Panc1 (cell line): ENCODE measurements at regions not wholly inside any gene's neighbourhood (a gene's known extent, or its start where the extent isn't known, plus 50 kb on each side); places are given as distances from the start of the nearest gene placed in this dataset.

Experiments
- ATAC-seq: fragments of 200-7000 bp; cut with Tn5 transposase; 2 replicates; pipeline ENCODE4 v1.9.1; 2020; ENCODE audit warnings: mild to moderate bottlenecking, moderate library complexity
- BruUV-seq: library from RNA; stranded (reverse); fragments of 400-500 nt; replicated peaks from 2 replicates; lab custom pipeline; 2021; lab: Mats Ljungman, UMichigan
- CTCF ChIA-PET: fragments of 300-600 bp; sonication (Branson Sonifier 250); formaldehyde crosslinking; loops from one replicate; lab custom pipeline; 2022; ENCODE audit warnings: antibody characterized with exemption; lab: Charles Lee
- POLR2A ChIA-PET: fragments of 300-600 bp; sonication (Branson Sonifier 250); formaldehyde crosslinking; loops from one replicate; lab custom pipeline; 2022; ENCODE audit warnings: antibody characterized with exemption; lab: Charles Lee
- DNase-seq: peaks from one replicate; pipeline ENCODE4 v3.0.0-alpha.2; 2010; ENCODE audit warnings: low read depth, low spot score
- H3K27ac ChIP-seq: 2 replicates; pipeline ENCODE4 v1.5.1; 2011; ENCODE audit warnings: mild to moderate bottlenecking, low read length, inconsistent platforms
- H3K27me3 ChIP-seq: fragments of 200-500 bp; sonication (Bioruptor generic); 2 replicates; pipeline ENCODE4 v1.6.0; 2014; ENCODE audit warnings: low read length, inconsistent platforms; ENCODE audit not compliant: control insufficient read depth, insufficient read depth
- H3K36me3 ChIP-seq: fragments of 200-500 bp; sonication (Bioruptor generic); 2 replicates; pipeline ENCODE4 v1.5.1; 2014; ENCODE audit warnings: inconsistent platforms, mild to moderate bottlenecking, low read length, moderate library complexity; ENCODE audit not compliant: control insufficient read depth, insufficient read depth
- H3K4me1 ChIP-seq: 2 replicates; pipeline ENCODE4 v1.5.1; 2011; ENCODE audit warnings: inconsistent platforms, mild to moderate bottlenecking, low read length, moderate library complexity; ENCODE audit not compliant: control insufficient read depth, insufficient read depth
- H3K4me3 ChIP-seq, 2 experiments: 2 replicates each; pipeline ENCODE4 v1.5.1; 2011 to 2012; ENCODE audit warnings: low read depth in 2 of 2, low read length in 2 of 2, mild to moderate bottlenecking in 2 of 2, inconsistent platforms in 1 of 2, moderate library complexity in 1 of 2
- H3K9me3 ChIP-seq: fragments of 200-500 bp; sonication (Bioruptor generic); 2 replicates; pipeline ENCODE4 v1.5.1; 2014; ENCODE audit warnings: low read depth, mild to moderate bottlenecking, inconsistent platforms, low read length, moderate library complexity; ENCODE audit not compliant: control insufficient read depth, insufficient read depth
- POLR2AphosphoS5 ChIP-seq: IDR thresholded peaks from 2 replicates; pipeline ENCODE4 v1.6.1; 2012; ENCODE audit warnings: mild to moderate bottlenecking, low read depth, low read length, moderate library complexity
- SIN3A ChIP-seq: IDR thresholded peaks from 2 replicates; pipeline ENCODE4 v1.6.1; 2012; ENCODE audit warnings: low read depth, mild to moderate bottlenecking, low read length, moderate library complexity, borderline replicate concordance; ENCODE audit not compliant: insufficient read depth
- TCF7L2 ChIP-seq: IDR thresholded peaks from 2 replicates; pipeline ENCODE4 v1.6.1; 2011; ENCODE audit warnings: mild to moderate bottlenecking, low read depth, low read length, inconsistent platforms
- in situ Hi-C: cut with HindIII; loops from 2 replicates; pipeline ENCODE4 v1.10.0; 2016; ENCODE audit warnings: low sequenced_read_pairs, low pct_unique_long_range_greater_than_20kb
- intact Hi-C: fragments of 100-400 bp; cut with micrococcal nuclease; formaldehyde crosslinking; loops from one replicate; pipeline ENCODE4 v1.10.0; 2022; ENCODE audit not compliant: unreplicated experiment
- TF ChIP-seq, protein P1 (sequence below), 2 experiments: IDR thresholded peaks; 2 replicates each; pipeline ENCODE4 v1.6.1; 2011 to 2012; ENCODE audit warnings: low read depth in 2 of 2, control low read depth in 1 of 2, low read length in 1 of 2, mild to moderate bottlenecking in 1 of 2, moderate library complexity in 1 of 2; ENCODE audit not compliant: insufficient read depth in 1 of 2
- TF ChIP-seq, protein P2 (sequence below): fragments of 450-650 bp; IDR thresholded peaks from 2 replicates; pipeline ENCODE4 v1.5.1; 2017; ENCODE audit warnings: mild to moderate bottlenecking

- Histone ChIP-seq H3K9me3 (no peaks in the 10 kb centered on the region; the same call in 1 of the 2 replicates), H3K36me3 (no peaks in the 10 kb centered on the region; the same call in 1 of the 2 replicates), H3K27me3 (no peaks in the 10 kb centered on the region), H3K27ac (no peak overlapping the region), H3K4me3 (no peak overlapping the region), H3K4me1 (no peaks in the 10 kb centered on the region)
- TF ChIP-seq TCF7L2 (no peak), SIN3A (no peak), POLR2AphosphoS5 (no peak)
- TF ChIP-seq, protein P1, sequence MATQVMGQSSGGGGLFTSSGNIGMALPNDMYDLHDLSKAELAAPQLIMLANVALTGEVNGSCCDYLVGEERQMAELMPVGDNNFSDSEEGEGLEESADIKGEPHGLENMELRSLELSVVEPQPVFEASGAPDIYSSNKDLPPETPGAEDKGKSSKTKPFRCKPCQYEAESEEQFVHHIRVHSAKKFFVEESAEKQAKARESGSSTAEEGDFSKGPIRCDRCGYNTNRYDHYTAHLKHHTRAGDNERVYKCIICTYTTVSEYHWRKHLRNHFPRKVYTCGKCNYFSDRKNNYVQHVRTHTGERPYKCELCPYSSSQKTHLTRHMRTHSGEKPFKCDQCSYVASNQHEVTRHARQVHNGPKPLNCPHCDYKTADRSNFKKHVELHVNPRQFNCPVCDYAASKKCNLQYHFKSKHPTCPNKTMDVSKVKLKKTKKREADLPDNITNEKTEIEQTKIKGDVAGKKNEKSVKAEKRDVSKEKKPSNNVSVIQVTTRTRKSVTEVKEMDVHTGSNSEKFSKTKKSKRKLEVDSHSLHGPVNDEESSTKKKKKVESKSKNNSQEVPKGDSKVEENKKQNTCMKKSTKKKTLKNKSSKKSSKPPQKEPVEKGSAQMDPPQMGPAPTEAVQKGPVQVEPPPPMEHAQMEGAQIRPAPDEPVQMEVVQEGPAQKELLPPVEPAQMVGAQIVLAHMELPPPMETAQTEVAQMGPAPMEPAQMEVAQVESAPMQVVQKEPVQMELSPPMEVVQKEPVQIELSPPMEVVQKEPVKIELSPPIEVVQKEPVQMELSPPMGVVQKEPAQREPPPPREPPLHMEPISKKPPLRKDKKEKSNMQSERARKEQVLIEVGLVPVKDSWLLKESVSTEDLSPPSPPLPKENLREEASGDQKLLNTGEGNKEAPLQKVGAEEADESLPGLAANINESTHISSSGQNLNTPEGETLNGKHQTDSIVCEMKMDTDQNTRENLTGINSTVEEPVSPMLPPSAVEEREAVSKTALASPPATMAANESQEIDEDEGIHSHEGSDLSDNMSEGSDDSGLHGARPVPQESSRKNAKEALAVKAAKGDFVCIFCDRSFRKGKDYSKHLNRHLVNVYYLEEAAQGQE (IDR thresholded peaks at IDR 0.05; ENCODE audit: insufficient read depth in 1 of 2, low read depth in 2 of 2, low read length in 1 of 2): no peak
- TF ChIP-seq, protein P2, sequence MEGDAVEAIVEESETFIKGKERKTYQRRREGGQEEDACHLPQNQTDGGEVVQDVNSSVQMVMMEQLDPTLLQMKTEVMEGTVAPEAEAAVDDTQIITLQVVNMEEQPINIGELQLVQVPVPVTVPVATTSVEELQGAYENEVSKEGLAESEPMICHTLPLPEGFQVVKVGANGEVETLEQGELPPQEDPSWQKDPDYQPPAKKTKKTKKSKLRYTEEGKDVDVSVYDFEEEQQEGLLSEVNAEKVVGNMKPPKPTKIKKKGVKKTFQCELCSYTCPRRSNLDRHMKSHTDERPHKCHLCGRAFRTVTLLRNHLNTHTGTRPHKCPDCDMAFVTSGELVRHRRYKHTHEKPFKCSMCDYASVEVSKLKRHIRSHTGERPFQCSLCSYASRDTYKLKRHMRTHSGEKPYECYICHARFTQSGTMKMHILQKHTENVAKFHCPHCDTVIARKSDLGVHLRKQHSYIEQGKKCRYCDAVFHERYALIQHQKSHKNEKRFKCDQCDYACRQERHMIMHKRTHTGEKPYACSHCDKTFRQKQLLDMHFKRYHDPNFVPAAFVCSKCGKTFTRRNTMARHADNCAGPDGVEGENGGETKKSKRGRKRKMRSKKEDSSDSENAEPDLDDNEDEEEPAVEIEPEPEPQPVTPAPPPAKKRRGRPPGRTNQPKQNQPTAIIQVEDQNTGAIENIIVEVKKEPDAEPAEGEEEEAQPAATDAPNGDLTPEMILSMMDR: no peak
- no TSS peak for BruUV-seq
- intact Hi-C loops (no loop called here), in situ Hi-C loops (no loop called here)
- ChIA-PET POLR2A (interaction anchor here (0.7 kb wide), 1 partner anchor 1498 kb away, joined by 3 read pairs; no protein-coding TSS in a partner anchor), CTCF (no interaction called here)
- DNase-seq: no peak
- no peak for ATAC-seq
Observed at GRCh38 chr12:126768517-126768916, 1498.5 kb upstream of the TMEM132C start.

- BruUV-seq: no TSS peak
- DNase-seq (no peak), ATAC-seq (no peak)
- Histone ChIP-seq H3K27ac (no peak overlapping the region), H3K4me1 (no peaks in the 10 kb centered on the region), H3K9me3 (no peaks in the 10 kb centered on the region; the same call in 1 of the 2 replicates), H3K27me3 (no peaks in the 10 kb centered on the region), H3K36me3 (no peaks in the 10 kb centered on the region; the same call in 1 of the 2 replicates), H3K4me3 (no peak overlapping the region)
- intact Hi-C loops: no loop called here
- TF ChIP-seq POLR2AphosphoS5 (no peak), TCF7L2 (no peak), SIN3A (no peak)
- TF ChIP-seq, protein P2: no peak
- TF ChIP-seq, protein P1 (IDR thresholded peaks at IDR 0.05; ENCODE audit: insufficient read depth in 1 of 2, low read depth in 2 of 2, low read length in 1 of 2): no peak
- in situ Hi-C loops: no loop called here
- CTCF ChIA-PET: no interaction called here
- POLR2A ChIA-PET: no interaction called here
Observed at GRCh38 chr12:126770188-126770587, 1496.8 kb upstream of the TMEM132C start.
